ENCODE measurements at regions not wholly inside any gene's neighbourhood (a gene's known extent, or its start where the extent isn't known, plus 50 kb on each side); places are given as distances from the start of the nearest gene placed in this dataset.

- intact Hi-C loops (cut with micrococcal nuclease): no loop called here
- CTCF ChIA-PET: no interaction called here
- dilution Hi-C loops (cut with MboI; ENCODE audit: extremely low pct_ligation_motif_present, low sequenced_read_pairs): no loop called here
Measured at GRCh38 chr2:88843651-88844050, 152.2 kb downstream of the RPIA start.

More at GRCh38 chr2:88843651-88844050, 152.2 kb downstream of the RPIA start:
- H3K9ac ChIP-seq (replicated peaks; ENCODE audit: extremely low read depth, insufficient read depth, low read length): no peak overlapping the region
- no peaks in the 10 kb centered on the region for H3K9me1 ChIP-seq (replicated peaks; ENCODE audit: control insufficient read depth, extremely low read depth, insufficient read depth, low read length)
- H2AFZ ChIP-seq (ENCODE audit: low read depth, low read length): no peak overlapping the region
- no peaks in the 10 kb centered on the region for H3K9me3 ChIP-seq (replicated peaks; ENCODE audit: control insufficient read depth, insufficient read depth, low read length)
- no peaks in the 10 kb centered on the region for H4K20me1 ChIP-seq (replicated peaks; ENCODE audit: control insufficient read depth, extremely low read depth, insufficient read depth, low read length)
- DNase-seq (ENCODE audit: low read depth, low spot score) (no peak), FAIRE-seq (no peak)
- no peak for TF ChIP-seq POLR2AphosphoS5 (IDR thresholded peaks at IDR 0.05; ENCODE audit: insufficient read depth, low read depth, low read length)
- no peak for TF ChIP-seq CTCF (IDR thresholded peaks at IDR 0.05; ENCODE audit: extremely low read depth in 1 of 2, insufficient read depth in 1 of 2, low read depth in 1 of 2, low read length in 2 of 2)
- TF ChIP-seq MAX (IDR thresholded peaks at IDR 0.05; ENCODE audit: insufficient read depth, insufficient read length): no peak
- TF ChIP-seq FOS (IDR thresholded peaks at IDR 0.05; ENCODE audit: borderline replicate concordance, insufficient read depth, low read length): no peak
- TF ChIP-seq GATA2 (IDR thresholded peaks at IDR 0.05; ENCODE audit: insufficient read depth, insufficient read length, low read depth, low read length): no peak
- TF ChIP-seq MYC (IDR thresholded peaks at IDR 0.05; ENCODE audit: low read depth, low read length): no peak
- TF ChIP-seq JUN (IDR thresholded peaks at IDR 0.05; ENCODE audit: borderline replicate concordance, insufficient read depth, insufficient read length, low read depth): no peak
- TF ChIP-seq POLR2A (IDR thresholded peaks at IDR 0.05; ENCODE audit: low read depth, low read length): no peak
- TF ChIP-seq EZH2 (IDR thresholded peaks at IDR 0.05; ENCODE audit: borderline replicate concordance, low read depth, low read length, severe bottlenecking): no peak
- H3K4me1 ChIP-seq (ENCODE audit: control insufficient read depth, extremely low read depth, insufficient read depth, low read length): no peaks in the 10 kb centered on the region
- POLR2A ChIA-PET: no interaction called here
- no peak overlapping the region for H3K27ac ChIP-seq (ENCODE audit: insufficient read depth, low read depth, low read length)
- peaks cover 9 to 24% of the 10 kb centered on the region in 2 experiments for H3K27me3 ChIP-seq (ENCODE audit: control insufficient read depth in 2 of 2, insufficient read depth in 2 of 2, low read length in 2 of 2)
- no peaks in the 10 kb centered on the region for H3K79me2 ChIP-seq (ENCODE audit: control insufficient read depth, insufficient read depth, low read length)
- no peak overlapping the region for H3K4me2 ChIP-seq (ENCODE audit: insufficient read depth, low read length)
- no peak overlapping the region for H3K4me3 ChIP-seq (replicated peaks in 1 of 3; ENCODE audit: insufficient read depth in 1 of 3, low read depth in 1 of 3, low read length in 3 of 3)
- H3K36me3 ChIP-seq (ENCODE audit: control insufficient read depth in 2 of 2, extremely low read depth in 1 of 2, insufficient read depth in 2 of 2, low read length in 2 of 2): no peaks in the 10 kb centered on the region
- no TSS peak for BruUV-seq (replicated peaks)
